CD14-positive monocyte (primary cell): ENCODE measurements at regions not wholly inside any gene's neighbourhood (a gene's known extent, or its start where the extent isn't known, plus 50 kb on each side); places are given as distances from the start of the nearest gene placed in this dataset.

Experiments used
- DNase-seq, 3 donors: peaks; one replicate each; pipeline ENCODE4 v3.0.0-alpha.2; 2011 to 2022
- H2AFZ ChIP-seq: 2 replicates; pipeline ENCODE4 v1.6.0; 2012; ENCODE audit warnings: mild to moderate bottlenecking, low read depth, low read length, inconsistent platforms; ENCODE audit not compliant: insufficient read depth, poor library complexity, severe bottlenecking
- H3K27ac ChIP-seq, 2 donors: 1 replicate in 1 of 2; 2 replicates in 1 of 2; pipeline ENCODE4 v1.5.1; 2012 to 2013; ENCODE audit warnings: low read length in 2 of 2, control low read depth in 1 of 2, inconsistent platforms in 1 of 2, low read depth in 1 of 2, mild to moderate bottlenecking in 1 of 2
- H3K27me3 ChIP-seq, 2 donors: one replicate each; pipeline versions ENCODE4 v1.6.0 to v1.6.1; 2011 to 2013; ENCODE audit warnings: low read length in 2 of 2; ENCODE audit not compliant: control insufficient read depth in 2 of 2, insufficient read depth in 2 of 2
- H3K36me3 ChIP-seq, 2 donors: replicated peaks in 1 of 2; 1 replicate in 1 of 2; 2 replicates in 1 of 2; pipeline versions ENCODE4 v1.5.1 to v1.6.1; 2012 to 2013; ENCODE audit warnings: low read length in 2 of 2, control low read depth in 1 of 2, inconsistent platforms in 1 of 2, mild to moderate bottlenecking in 1 of 2; ENCODE audit not compliant: insufficient read depth in 2 of 2, control insufficient read depth in 1 of 2
- H3K4me1 ChIP-seq, 2 donors: 1 replicate in 1 of 2; 2 replicates in 1 of 2; pipeline versions ENCODE4 v1.5.1 to v1.6.1; 2012 to 2013; ENCODE audit warnings: low read length in 2 of 2, control low read depth in 1 of 2, inconsistent platforms in 1 of 2, mild to moderate bottlenecking in 1 of 2, moderate library complexity in 1 of 2; ENCODE audit not compliant: insufficient read depth in 2 of 2, control insufficient read depth in 1 of 2
- H3K4me2 ChIP-seq: replicated peaks from 2 replicates; pipeline ENCODE3; 2012; ENCODE audit warnings: low read length, moderate library complexity, mild to moderate bottlenecking; ENCODE audit not compliant: poor library complexity, severe bottlenecking; ENCODE audit errors: extremely low read depth
- H3K4me3 ChIP-seq, 3 experiments: fragments of 200-600 bp in 1 of 3; sonication (generic) in 1 of 3; replicated peaks in 1 of 3; 1 replicate in 2 of 3; 2 replicates in 1 of 3; pipeline ENCODE4 v1.5.1; 2011 to 2013; ENCODE audit warnings: low read length in 3 of 3, mild to moderate bottlenecking in 3 of 3, control low read depth in 2 of 3, low read depth in 2 of 3, inconsistent platforms in 1 of 3, moderate library complexity in 1 of 3
- H3K79me2 ChIP-seq: 2 replicates; pipeline ENCODE4 v1.6.0; 2012; ENCODE audit warnings: mild to moderate bottlenecking, control low read depth, inconsistent platforms, low read length, moderate library complexity; ENCODE audit not compliant: insufficient read depth
- H3K9ac ChIP-seq: 2 replicates; pipeline ENCODE4 v1.6.0; 2017; ENCODE audit warnings: low read length, mild to moderate bottlenecking; ENCODE audit not compliant: insufficient read depth, poor library complexity, severe bottlenecking
- H3K9me3 ChIP-seq, 2 donors: replicated peaks in 1 of 2; 1 replicate in 1 of 2; 2 replicates in 1 of 2; pipeline versions ENCODE4 v1.5.1 to v1.6.1; 2012 to 2013; ENCODE audit warnings: low read length in 2 of 2, control low read depth in 1 of 2; ENCODE audit not compliant: control insufficient read depth in 1 of 2, insufficient read depth in 1 of 2
- H4K20me1 ChIP-seq: 2 replicates; pipeline ENCODE4 v1.6.0; 2012; ENCODE audit warnings: mild to moderate bottlenecking, low read length, control low read depth, moderate library complexity; ENCODE audit not compliant: insufficient read depth
- H3K27ac Mint-ChIP-seq, 7 donors: one replicate each; pipeline ENCODE4 v1.8.0; 2020; ENCODE audit warnings: mild to moderate bottlenecking in 7 of 7, mixed read lengths in 7 of 7, moderate library complexity in 6 of 7, inconsistent platforms in 2 of 7
- H3K27me3 Mint-ChIP-seq, 3 donors: one replicate each; pipeline ENCODE4 v1.8.0; 2021 to 2022; ENCODE audit warnings: low read depth in 3 of 3, mild to moderate bottlenecking in 3 of 3, mixed read lengths in 3 of 3, moderate library complexity in 3 of 3, inconsistent platforms in 1 of 3
- H3K36me3 Mint-ChIP-seq, 2 donors: one replicate each; pipeline ENCODE4 v1.8.0; 2020; ENCODE audit warnings: mixed read lengths in 2 of 2, inconsistent platforms in 1 of 2, mild to moderate bottlenecking in 1 of 2
- H3K4me1 Mint-ChIP-seq: one replicate; pipeline ENCODE4 v1.8.0; 2020; ENCODE audit warnings: mild to moderate bottlenecking, mixed read lengths
- H3K4me3 Mint-ChIP-seq, 2 donors: one replicate each; pipeline ENCODE4 v1.8.0; 2020; ENCODE audit warnings: mild to moderate bottlenecking in 2 of 2, mixed read lengths in 2 of 2, moderate library complexity in 1 of 2
- H3K9me3 Mint-ChIP-seq, 7 donors: one replicate each; pipeline ENCODE4 v1.8.0; 2020 to 2022; ENCODE audit warnings: mixed read lengths in 7 of 7, mild to moderate bottlenecking in 6 of 7, moderate library complexity in 6 of 7, inconsistent platforms in 2 of 7
- WGBS: methylation state at CpG from one replicate; pipeline ENCODE4 v1.1.5; 2013; ENCODE audit warnings: missing lambda C conversion rate; ENCODE audit not compliant: insufficient coverage; 5-methylcytosine and 5-hydroxymethylcytosine counted together
- intact Hi-C, 2 donors: fragments of 100-400 bp; cut with micrococcal nuclease; formaldehyde crosslinking; loops; one replicate each; pipeline versions ENCODE4 v1.15.0 to v1.15.1; 2023
- TF ChIP-seq, protein P1 (sequence below): fragments of 200-600 bp; IDR thresholded peaks from one replicate; pipeline ENCODE4 v1.8.0; 2022; ENCODE audit warnings: antibody characterized with exemption, mild to moderate bottlenecking

DNA sequence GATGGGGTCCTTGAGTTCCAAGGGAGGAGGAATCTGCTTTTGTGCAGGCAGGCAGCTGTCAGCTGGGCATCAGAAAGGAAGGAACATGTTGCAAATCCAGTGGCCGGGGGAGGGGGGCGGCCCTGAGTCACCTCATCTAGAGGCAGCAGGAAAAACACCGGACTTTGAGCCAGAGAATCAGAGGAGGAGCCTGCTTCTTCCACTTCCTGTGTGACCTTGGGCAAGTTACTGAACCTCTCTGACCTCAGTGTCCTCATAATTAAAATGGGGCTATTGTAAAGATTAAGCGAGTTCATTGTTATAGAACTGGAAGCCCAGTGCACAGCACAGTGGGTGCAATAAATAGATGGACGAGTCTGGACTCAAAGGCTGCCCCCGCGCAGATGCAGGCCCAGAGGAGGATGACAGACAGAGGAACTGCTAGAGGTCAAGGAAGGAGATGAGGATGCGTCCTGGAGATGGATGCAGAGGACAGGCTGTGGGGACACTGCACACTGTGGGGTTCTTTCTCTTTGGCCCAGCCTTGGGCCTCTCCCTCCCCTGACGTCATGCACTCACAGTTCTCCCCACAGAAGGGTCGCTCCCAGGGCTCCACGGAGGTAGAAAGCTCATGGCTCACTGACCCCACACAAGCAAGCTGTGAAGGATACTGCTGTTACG lies 714.3 kb downstream of the MATN1 start:
- Mint-ChIP-seq H3K27me3 (peaks cover 3 to 8% (median 6%) of the 10 kb centered on the region in 3 donors), H3K9me3 (peaks cover 0 to 2% (median 0%) of the 10 kb centered on the region in 7 donors)
- WGBS, result 60% methylated on average over 7 of the region's 12 CpGs

GRCh38 chr1:30008372-30008997 lies 714.9 kb downstream of the MATN1 start:
- Histone ChIP-seq H3K36me3 (no peaks in the 10 kb centered on the region), H3K9me3 (no peaks in the 10 kb centered on the region), H2AFZ (no peak overlapping the region), H3K4me1 (no peaks in the 10 kb centered on the region), H3K4me2 (no peak overlapping the region), H3K4me3 (no peak overlapping the region), H3K27ac (no peak overlapping the region), H4K20me1 (no peaks in the 10 kb centered on the region), H3K79me2 (no peaks in the 10 kb centered on the region), H3K27me3 (no peaks in the 10 kb centered on the region), H3K9ac (no peak overlapping the region)
- WGBS, result 72% methylated on average over 3 of the region's 6 CpGs
- H3K9me3 Mint-ChIP-seq, result peaks cover 0 to 2% (median 0%) of the 10 kb centered on the region in 7 donors
- H3K27me3 Mint-ChIP-seq, result peaks cover 3 to 8% (median 8%) of the 10 kb centered on the region in 3 donors
- H3K36me3 Mint-ChIP-seq, result no peaks in the 10 kb centered on the region
- TF ChIP-seq, protein P1, sequence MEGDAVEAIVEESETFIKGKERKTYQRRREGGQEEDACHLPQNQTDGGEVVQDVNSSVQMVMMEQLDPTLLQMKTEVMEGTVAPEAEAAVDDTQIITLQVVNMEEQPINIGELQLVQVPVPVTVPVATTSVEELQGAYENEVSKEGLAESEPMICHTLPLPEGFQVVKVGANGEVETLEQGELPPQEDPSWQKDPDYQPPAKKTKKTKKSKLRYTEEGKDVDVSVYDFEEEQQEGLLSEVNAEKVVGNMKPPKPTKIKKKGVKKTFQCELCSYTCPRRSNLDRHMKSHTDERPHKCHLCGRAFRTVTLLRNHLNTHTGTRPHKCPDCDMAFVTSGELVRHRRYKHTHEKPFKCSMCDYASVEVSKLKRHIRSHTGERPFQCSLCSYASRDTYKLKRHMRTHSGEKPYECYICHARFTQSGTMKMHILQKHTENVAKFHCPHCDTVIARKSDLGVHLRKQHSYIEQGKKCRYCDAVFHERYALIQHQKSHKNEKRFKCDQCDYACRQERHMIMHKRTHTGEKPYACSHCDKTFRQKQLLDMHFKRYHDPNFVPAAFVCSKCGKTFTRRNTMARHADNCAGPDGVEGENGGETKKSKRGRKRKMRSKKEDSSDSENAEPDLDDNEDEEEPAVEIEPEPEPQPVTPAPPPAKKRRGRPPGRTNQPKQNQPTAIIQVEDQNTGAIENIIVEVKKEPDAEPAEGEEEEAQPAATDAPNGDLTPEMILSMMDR, result no peak
- no peak overlapping the region for H3K27ac Mint-ChIP-seq
- no peak for DNase-seq
- no peaks in the 10 kb centered on the region for H3K4me1 Mint-ChIP-seq
- no peak overlapping the region for H3K4me3 Mint-ChIP-seq
- intact Hi-C loops, result no loop called here

More for the DNA sequence above, 714.3 kb downstream of the MATN1 start:
- Histone ChIP-seq H3K4me2 (no peak overlapping the region), H3K9me3 (no peaks in the 10 kb centered on the region), H3K9ac (no peak overlapping the region), H4K20me1 (no peaks in the 10 kb centered on the region), H3K27me3 (no peaks in the 10 kb centered on the region), H3K79me2 (no peaks in the 10 kb centered on the region), H3K4me3 (no peak overlapping the region), H3K36me3 (no peaks in the 10 kb centered on the region), H2AFZ (no peak overlapping the region), H3K4me1 (no peaks in the 10 kb centered on the region), H3K27ac (no peak overlapping the region)
- Mint-ChIP-seq H3K4me3 (no peak overlapping the region), H3K4me1 (no peaks in the 10 kb centered on the region), H3K27ac (no peak overlapping the region), H3K36me3 (no peaks in the 10 kb centered on the region)
- no peak for DNase-seq
- intact Hi-C loops, result no loop called here
- TF ChIP-seq, protein P1, result no peak
